Memory B cell (primary cell): ENCODE measurements at regions not wholly inside any gene's neighbourhood (a gene's known extent, or its start where the extent isn't known, plus 50 kb on each side); places are given as distances from the start of the nearest gene placed in this dataset.

Source experiments
- ATAC-seq: fragments of 150-1000 bp; cut with Tn5 transposase; 2 replicates; pipeline ENCODE4 v1.10.0; 2021; ENCODE audit warnings: low read depth, mild to moderate bottlenecking, moderate library complexity
- DNase-seq, 2 donors: peaks; one replicate each; pipeline ENCODE4 v3.0.0; 2022; ENCODE audit warnings: low spot score in 2 of 2
- H3K27ac Mint-ChIP-seq: one replicate; pipeline ENCODE4 v1.8.0; 2022; ENCODE audit warnings: mild to moderate bottlenecking, moderate library complexity, mixed read lengths
- H3K27me3 Mint-ChIP-seq: one replicate; pipeline ENCODE4 v1.8.0; 2022; ENCODE audit warnings: mixed read lengths
- H3K36me3 Mint-ChIP-seq: one replicate; pipeline ENCODE4 v1.8.0; 2022; ENCODE audit warnings: mild to moderate bottlenecking, mixed read lengths
- H3K4me1 Mint-ChIP-seq: one replicate; pipeline ENCODE4 v1.8.0; 2022; ENCODE audit warnings: mixed read lengths
- H3K4me3 Mint-ChIP-seq: one replicate; pipeline ENCODE4 v1.8.0; 2022; ENCODE audit warnings: mild to moderate bottlenecking, moderate library complexity, mixed read lengths
- H3K9me3 Mint-ChIP-seq: one replicate; pipeline ENCODE4 v1.8.0; 2022; ENCODE audit warnings: mixed read lengths

- ATAC-seq (peak; percentile 15), DNase-seq (no peak)
- H3K4me3 Mint-ChIP-seq: peak overlapping the region; percentile 14
- no peaks in the 10 kb centered on the region for H3K27me3 Mint-ChIP-seq
- H3K4me1 Mint-ChIP-seq: peaks cover 62% of the 10 kb centered on the region
- H3K36me3 Mint-ChIP-seq: no peaks in the 10 kb centered on the region
- no peak overlapping the region for H3K27ac Mint-ChIP-seq
- H3K9me3 Mint-ChIP-seq: no peaks in the 10 kb centered on the region
These were observed 266.4 kb upstream of the HES1 start for GRCh38 chr3:193869221-193870201.

DNA sequence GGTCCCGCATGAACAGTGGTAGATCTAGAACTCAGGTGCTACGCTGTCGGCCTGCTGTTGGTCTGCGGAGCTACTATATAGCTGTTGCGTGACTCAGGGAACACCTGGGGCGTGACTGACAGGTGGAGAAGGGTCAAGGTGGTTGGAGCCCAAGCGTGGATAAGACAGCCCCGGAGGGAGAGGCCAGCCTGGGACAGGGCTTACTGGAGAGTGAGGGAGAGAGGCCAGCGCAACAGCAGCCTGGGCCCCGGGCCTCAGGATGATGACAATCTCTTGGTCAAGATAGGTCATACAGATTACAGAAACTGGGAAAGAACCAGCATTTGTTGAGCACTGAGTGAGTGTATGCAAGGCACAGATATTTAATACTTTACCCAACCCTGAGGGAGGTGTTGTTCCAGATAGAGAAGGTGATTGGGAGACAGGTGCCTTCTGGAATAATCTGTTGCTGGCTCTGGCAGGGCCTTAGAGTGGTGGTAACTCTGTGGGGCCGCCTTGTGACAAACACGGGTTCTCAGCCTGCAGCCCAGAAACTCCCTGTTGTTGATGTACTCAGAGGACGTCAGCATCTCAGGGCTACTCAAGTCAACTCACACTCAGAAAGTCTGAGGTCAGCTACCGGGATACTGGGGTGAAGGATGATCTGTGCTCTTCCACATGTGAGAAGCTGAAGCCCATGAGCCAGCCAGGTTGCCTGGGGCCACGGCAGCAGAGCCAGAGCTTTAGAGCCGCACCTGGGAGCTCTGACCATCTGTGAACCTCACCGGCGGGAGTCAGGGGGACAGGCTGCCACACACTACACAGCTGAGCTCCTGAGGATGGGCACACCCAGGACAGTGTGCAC, 265.4 kb upstream of the HES1 start:
- Mint-ChIP-seq H3K36me3 (no peaks in the 10 kb centered on the region), H3K4me3 (no peak overlapping the region), H3K27ac (no peak overlapping the region), H3K4me1 (peaks cover 60% of the 10 kb centered on the region), H3K9me3 (no peaks in the 10 kb centered on the region), H3K27me3 (no peaks in the 10 kb centered on the region)
- ATAC-seq (no peak), DNase-seq (no peak)

GRCh38 chr3:193871220-193871485, 264.8 kb upstream of the HES1 start:
- no peaks in the 10 kb centered on the region for H3K9me3 Mint-ChIP-seq
- H3K36me3 Mint-ChIP-seq: no peaks in the 10 kb centered on the region
- no peak for ATAC-seq
- no peak overlapping the region for H3K4me3 Mint-ChIP-seq
- no peak overlapping the region for H3K27ac Mint-ChIP-seq
- no peak for DNase-seq
- no peaks in the 10 kb centered on the region for H3K27me3 Mint-ChIP-seq
- peaks cover 57% of the 10 kb centered on the region for H3K4me1 Mint-ChIP-seq

DNA sequence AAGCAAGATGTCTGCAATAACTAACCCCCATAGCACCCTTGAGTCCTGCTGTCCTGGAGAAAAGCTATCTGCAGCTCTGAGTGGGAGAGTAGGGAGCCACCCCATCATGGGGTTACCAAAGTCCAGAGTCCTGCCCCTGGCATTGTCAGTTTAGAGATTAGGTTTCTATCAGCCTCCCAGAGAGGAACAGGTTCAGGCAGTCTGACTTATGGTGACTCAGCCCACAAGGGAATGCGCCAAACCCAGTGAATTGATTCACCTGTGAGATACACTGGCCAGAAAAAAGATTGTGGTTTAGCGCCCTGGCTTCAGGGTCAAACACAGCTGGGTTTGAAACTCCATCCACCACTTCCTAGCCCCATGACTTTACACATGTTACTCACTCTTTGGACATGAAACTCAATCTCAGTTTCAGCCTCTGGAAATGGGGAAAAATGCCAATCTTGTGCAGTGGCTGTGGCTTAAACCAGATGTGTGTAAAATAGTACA, 263.6 kb upstream of the HES1 start:
- Mint-ChIP-seq H3K4me3 (no peak overlapping the region), H3K36me3 (no peaks in the 10 kb centered on the region), H3K4me1 (peaks cover 57% of the 10 kb centered on the region), H3K9me3 (no peaks in the 10 kb centered on the region), H3K27ac (no peak overlapping the region), H3K27me3 (peaks cover 5% of the 10 kb centered on the region)
- DNase-seq (no peak), ATAC-seq (peak; percentile 34)

DNA sequence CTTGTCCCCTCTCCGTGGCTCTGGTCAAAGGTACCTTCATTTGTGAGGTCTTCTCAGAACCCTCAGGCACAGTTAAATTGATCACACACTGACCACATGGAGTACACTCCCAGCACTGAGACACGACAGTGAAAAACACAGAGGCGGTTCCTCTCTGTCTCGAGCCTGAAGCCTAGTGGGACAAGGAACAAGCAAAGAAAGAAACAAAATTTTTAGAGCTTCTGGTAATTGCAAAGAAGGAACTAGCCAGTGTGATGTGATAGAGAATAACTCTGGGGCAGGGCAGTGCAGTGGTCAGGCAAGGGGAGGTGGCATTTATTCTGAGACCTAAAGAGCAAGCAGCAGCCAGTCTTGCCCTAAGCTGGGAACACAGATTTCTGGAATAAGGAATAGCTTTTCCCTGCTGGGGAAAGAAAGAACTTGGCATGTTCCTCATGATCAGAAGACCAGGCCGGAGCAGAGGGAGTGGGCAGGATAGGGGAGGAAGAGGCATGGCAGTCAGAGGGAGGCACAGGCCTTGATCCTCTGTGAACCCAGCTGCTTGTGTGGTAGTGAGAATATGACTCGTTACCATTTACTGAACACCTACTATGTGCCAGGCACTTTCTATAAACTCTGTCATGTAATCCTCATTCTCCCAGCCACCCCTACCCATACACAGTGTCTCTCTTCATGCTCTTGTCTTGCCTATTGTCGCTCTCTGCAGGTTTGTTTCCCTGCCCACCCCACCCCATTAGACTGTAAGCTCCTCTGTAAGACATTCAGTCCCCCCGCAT, 262.3 kb upstream of the HES1 start:
- Mint-ChIP-seq H3K4me3 (no peak overlapping the region), H3K4me1 (peaks cover 45% of the 10 kb centered on the region)
- no peak for ATAC-seq

GRCh38 chr3:193874512-193874911, 261.4 kb upstream of the HES1 start:
- H3K4me3 Mint-ChIP-seq: no peak overlapping the region
- H3K27ac Mint-ChIP-seq: no peak overlapping the region
- H3K4me1 Mint-ChIP-seq: peaks cover 45% of the 10 kb centered on the region
- peaks cover 5% of the 10 kb centered on the region for H3K27me3 Mint-ChIP-seq
- no peaks in the 10 kb centered on the region for H3K36me3 Mint-ChIP-seq
- H3K9me3 Mint-ChIP-seq: no peaks in the 10 kb centered on the region
- ATAC-seq: no peak
- DNase-seq: no peak

More for the DNA sequence above, 262.3 kb upstream of the HES1 start:
- Mint-ChIP-seq H3K9me3 (no peaks in the 10 kb centered on the region), H3K36me3 (no peaks in the 10 kb centered on the region), H3K27ac (no peak overlapping the region), H3K27me3 (peaks cover 5% of the 10 kb centered on the region)
- no peak for DNase-seq

GRCh38 chr3:193874997-193875593, 260.9 kb upstream of the HES1 start:
- Mint-ChIP-seq H3K9me3 (no peaks in the 10 kb centered on the region), H3K27me3 (peaks cover 5% of the 10 kb centered on the region), H3K4me3 (no peak overlapping the region), H3K36me3 (no peaks in the 10 kb centered on the region), H3K4me1 (peaks cover 44% of the 10 kb centered on the region), H3K27ac (no peak overlapping the region)
- no peak for DNase-seq
- ATAC-seq: no peak

DNA sequence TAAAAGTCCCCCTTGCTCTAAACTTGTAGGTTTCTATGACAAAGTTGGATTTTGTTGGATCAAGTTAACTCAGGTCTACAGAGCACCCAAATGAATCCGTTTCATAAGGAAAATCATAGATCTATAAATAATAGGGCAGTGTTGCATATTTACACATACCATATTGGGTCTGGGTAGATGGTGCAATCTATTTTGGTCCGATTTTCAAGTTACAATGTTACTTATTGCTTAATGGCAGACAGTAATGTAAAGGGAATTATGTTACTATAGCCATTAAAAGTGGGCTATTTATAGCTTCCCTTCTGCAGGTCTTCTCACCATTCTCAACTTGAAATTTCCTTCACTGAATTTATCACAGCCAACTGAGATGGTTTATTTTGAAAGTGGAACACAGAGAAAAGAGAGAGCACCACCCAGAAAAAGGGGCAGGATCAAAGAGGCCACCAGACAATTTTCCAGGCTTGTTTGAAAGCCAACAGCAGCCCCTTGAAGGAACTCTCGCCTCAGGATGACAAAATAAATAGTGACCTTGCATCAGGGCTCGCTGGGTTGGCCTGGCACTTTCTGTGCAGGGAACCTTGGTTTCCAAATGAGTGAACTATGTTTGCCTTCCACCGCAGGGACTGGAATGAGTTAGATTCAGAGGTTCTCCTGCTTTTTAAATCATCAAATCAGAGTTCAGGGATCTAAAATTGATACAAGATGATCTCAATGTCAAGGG, 260.2 kb upstream of the HES1 start:
- Mint-ChIP-seq H3K27ac (no peak overlapping the region), H3K4me3 (no peak overlapping the region), H3K27me3 (peaks cover 5% of the 10 kb centered on the region), H3K36me3 (no peaks in the 10 kb centered on the region), H3K9me3 (no peaks in the 10 kb centered on the region), H3K4me1 (peaks cover 37% of the 10 kb centered on the region)
- no peak for DNase-seq
- no peak for ATAC-seq

DNA sequence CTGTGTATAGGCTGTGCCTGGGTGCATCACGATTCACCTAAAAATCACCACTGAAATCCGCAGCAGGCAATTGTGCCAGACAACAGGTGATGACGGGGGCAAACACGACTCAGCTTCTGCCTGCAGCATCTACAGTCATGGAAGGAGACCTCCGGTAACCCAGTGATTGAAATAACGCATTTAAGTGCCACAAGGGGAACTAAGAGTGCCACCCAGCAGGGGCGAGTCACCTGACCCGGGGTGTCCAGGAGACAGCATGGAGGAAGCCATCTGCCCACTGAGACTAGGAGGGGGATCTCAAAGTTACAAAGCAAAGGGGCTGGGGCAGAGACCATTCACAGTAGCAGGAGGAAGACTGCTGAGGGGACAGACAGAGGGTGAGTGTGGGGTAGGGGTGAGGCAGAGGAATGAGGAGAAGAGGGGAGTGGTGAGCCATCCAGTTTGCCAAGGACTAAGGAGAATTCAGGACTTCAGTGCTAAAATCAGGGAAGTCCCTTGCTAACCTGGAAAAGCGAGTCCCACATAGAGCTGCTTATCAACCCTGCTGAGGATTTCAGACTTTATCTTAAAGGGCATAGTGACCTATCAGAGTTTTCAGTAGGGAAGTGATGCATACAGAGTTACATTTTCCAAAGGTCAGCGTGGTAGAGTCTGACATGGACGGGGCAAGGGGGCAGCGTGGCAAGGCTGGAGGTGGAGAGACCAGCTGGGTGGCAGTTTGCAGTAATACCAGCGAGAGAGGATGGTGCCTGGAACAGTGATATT, 256.7 kb upstream of the HES1 start:
- Mint-ChIP-seq H3K27ac (peak overlapping the region; percentile 12), H3K9me3 (no peaks in the 10 kb centered on the region), H3K4me1 (peaks cover 23% of the 10 kb centered on the region), H3K4me3 (no peak overlapping the region), H3K36me3 (no peaks in the 10 kb centered on the region), H3K27me3 (peaks cover 5% of the 10 kb centered on the region)
- DNase-seq (no peak), ATAC-seq (peak; percentile 55)

DNA sequence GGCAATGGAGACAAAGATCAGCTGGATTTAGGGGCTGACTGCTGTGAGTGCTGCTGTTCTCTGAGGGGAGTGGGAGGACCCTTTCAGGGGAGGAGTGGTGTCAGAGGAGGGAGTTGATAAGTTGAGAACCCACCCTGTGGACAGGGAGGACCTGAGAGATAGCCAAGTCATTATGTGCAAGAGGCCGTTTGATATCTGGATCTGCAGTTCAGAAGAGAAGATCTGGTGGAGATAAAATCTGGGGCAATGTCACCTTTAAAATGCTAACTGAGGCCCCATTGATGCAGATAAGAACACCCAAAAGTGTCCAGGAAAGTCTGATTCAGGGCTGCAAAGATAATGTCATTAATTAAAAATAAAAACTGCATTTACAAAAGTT, 256.1 kb upstream of the HES1 start:
- Mint-ChIP-seq H3K27me3 (peaks cover 5% of the 10 kb centered on the region), H3K4me3 (no peak overlapping the region), H3K4me1 (peaks cover 20% of the 10 kb centered on the region), H3K9me3 (no peaks in the 10 kb centered on the region), H3K27ac (no peak overlapping the region), H3K36me3 (no peaks in the 10 kb centered on the region)
- DNase-seq (no peak), ATAC-seq (no peak)

DNA sequence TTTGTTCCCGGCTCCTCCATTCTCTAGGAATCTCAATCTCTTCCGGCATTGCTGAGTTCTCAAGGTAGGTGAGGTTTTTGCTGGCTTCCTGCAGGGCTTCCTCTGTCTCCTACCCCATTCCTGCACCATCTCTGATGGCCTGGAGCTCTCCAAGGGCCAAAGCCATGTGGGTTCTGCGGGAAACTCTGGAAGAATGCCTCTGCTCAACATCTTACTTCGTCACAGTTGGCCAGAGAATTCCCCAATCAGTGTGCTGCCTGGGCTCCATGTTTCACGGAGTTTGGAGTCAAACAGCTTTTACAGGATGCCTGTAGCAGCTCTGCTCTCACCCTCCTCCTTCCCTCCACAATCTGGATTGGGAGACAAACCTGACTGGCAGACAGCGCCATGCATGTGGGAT, 253.9 kb upstream of the HES1 start:
- peaks cover 4% of the 10 kb centered on the region for H3K9me3 Mint-ChIP-seq
- no peak overlapping the region for H3K4me3 Mint-ChIP-seq
- DNase-seq: no peak
- peaks cover under 1% of the 10 kb centered on the region for H3K27me3 Mint-ChIP-seq
- H3K27ac Mint-ChIP-seq: no peak overlapping the region
- H3K36me3 Mint-ChIP-seq: peaks cover 2% of the 10 kb centered on the region
- H3K4me1 Mint-ChIP-seq: peaks cover 15% of the 10 kb centered on the region
- ATAC-seq: no peak

DNA sequence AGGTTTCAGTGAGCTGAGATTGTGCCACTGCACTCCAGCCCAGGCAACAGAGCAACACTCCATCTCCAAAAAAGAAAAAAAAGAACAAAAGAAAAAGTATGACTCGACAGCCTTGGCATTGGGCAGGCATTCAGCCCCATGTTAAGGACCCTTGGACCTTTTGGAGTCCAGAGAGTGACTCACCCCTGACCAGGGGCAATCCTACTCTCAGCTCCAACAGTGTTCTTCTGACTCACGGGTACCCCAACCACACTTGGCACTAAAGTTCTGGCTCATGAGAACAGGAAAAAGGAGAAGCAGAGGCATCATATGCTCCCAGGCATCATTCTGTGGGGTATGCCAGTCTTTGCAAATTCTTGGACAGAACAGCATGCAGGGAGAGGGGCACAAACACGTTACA, 252.4 kb upstream of the HES1 start:
- Mint-ChIP-seq H3K4me3 (no peak overlapping the region), H3K9me3 (peaks cover 4% of the 10 kb centered on the region), H3K27me3 (no peaks in the 10 kb centered on the region), H3K27ac (no peak overlapping the region), H3K36me3 (peaks cover 2% of the 10 kb centered on the region), H3K4me1 (peaks cover 12% of the 10 kb centered on the region)
- no peak for DNase-seq
- ATAC-seq: no peak
